ENCODE measurements at regions not wholly inside any gene's neighbourhood (a gene's known extent, or its start where the extent isn't known, plus 50 kb on each side); places are given as distances from the start of the nearest gene placed in this dataset.

GRCh38 chr13:68759617-68760016 is 1348.0 kb upstream of the ATXN8OS start:
- H3K27ac ChIP-seq (ENCODE audit: insufficient read depth, low read length) = no peak overlapping the region
- no peaks in the 10 kb centered on the region for H3K79me2 ChIP-seq (ENCODE audit: control insufficient read depth, insufficient read depth, low read length)
- no peaks in the 10 kb centered on the region for H3K36me3 ChIP-seq (ENCODE audit: control insufficient read depth, insufficient read depth, low read length)
- H3K9ac ChIP-seq (ENCODE audit: insufficient read depth, low read length) = no peak overlapping the region
- DNase-seq (ENCODE audit: low read depth in 2 of 2) = no peak
- TF ChIP-seq EZH2 (IDR thresholded peaks at IDR 0.05; ENCODE audit: low read length, missing control alignments) = no peak
- TF ChIP-seq, protein P1, sequence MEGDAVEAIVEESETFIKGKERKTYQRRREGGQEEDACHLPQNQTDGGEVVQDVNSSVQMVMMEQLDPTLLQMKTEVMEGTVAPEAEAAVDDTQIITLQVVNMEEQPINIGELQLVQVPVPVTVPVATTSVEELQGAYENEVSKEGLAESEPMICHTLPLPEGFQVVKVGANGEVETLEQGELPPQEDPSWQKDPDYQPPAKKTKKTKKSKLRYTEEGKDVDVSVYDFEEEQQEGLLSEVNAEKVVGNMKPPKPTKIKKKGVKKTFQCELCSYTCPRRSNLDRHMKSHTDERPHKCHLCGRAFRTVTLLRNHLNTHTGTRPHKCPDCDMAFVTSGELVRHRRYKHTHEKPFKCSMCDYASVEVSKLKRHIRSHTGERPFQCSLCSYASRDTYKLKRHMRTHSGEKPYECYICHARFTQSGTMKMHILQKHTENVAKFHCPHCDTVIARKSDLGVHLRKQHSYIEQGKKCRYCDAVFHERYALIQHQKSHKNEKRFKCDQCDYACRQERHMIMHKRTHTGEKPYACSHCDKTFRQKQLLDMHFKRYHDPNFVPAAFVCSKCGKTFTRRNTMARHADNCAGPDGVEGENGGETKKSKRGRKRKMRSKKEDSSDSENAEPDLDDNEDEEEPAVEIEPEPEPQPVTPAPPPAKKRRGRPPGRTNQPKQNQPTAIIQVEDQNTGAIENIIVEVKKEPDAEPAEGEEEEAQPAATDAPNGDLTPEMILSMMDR (conservative IDR thresholded peaks at IDR 0.05 in 1 of 2, IDR thresholded peaks at IDR 0.05 in 1 of 2; ENCODE audit: low read depth in 1 of 2, low read length in 2 of 2) = no peak
- H3K4me2 ChIP-seq (ENCODE audit: extremely low read depth, insufficient read depth, low read length) = no peak overlapping the region
- no peaks in the 10 kb centered on the region for H4K20me1 ChIP-seq (ENCODE audit: control insufficient read depth, extremely low read depth, insufficient read depth, low read length)
- H2AFZ ChIP-seq (ENCODE audit: low read length) = no peak overlapping the region
- H3K27me3 ChIP-seq (ENCODE audit: control insufficient read depth, insufficient read depth, low read length) = no peaks in the 10 kb centered on the region
- no peak overlapping the region for H3K4me3 ChIP-seq (replicated peaks in 1 of 4; ENCODE audit: control extremely low read depth in 1 of 4, insufficient read depth in 1 of 4, low read depth in 3 of 4, low read length in 4 of 4)
- H3K4me1 ChIP-seq (ENCODE audit: control insufficient read depth, extremely low read depth, insufficient read depth, low read length) = no peaks in the 10 kb centered on the region
- no peaks in the 10 kb centered on the region for H3K9me3 ChIP-seq (ENCODE audit: control insufficient read depth, insufficient read depth, low read depth, low read length)

GRCh38 chr13:68749796-68750195 is 1357.8 kb upstream of the ATXN8OS start:
- H3K79me2 ChIP-seq (ENCODE audit: control insufficient read depth, insufficient read depth, low read length) = no peaks in the 10 kb centered on the region
- no peaks in the 10 kb centered on the region for H3K27me3 ChIP-seq (ENCODE audit: control insufficient read depth, insufficient read depth, low read length)
- no peak overlapping the region for H3K4me2 ChIP-seq (ENCODE audit: extremely low read depth, insufficient read depth, low read length)
- no peak overlapping the region for H3K4me3 ChIP-seq (replicated peaks in 1 of 4; ENCODE audit: control extremely low read depth in 1 of 4, insufficient read depth in 1 of 4, low read depth in 3 of 4, low read length in 4 of 4)
- no peak overlapping the region for H3K27ac ChIP-seq (ENCODE audit: insufficient read depth, low read length)
- no peaks in the 10 kb centered on the region for H3K9me3 ChIP-seq (ENCODE audit: control insufficient read depth, insufficient read depth, low read depth, low read length)
- no peaks in the 10 kb centered on the region for H3K36me3 ChIP-seq (ENCODE audit: control insufficient read depth, insufficient read depth, low read length)
- peak in 1 of 2 donors; percentile 4 for DNase-seq (ENCODE audit: low read depth in 2 of 2)
- no peak overlapping the region for H3K9ac ChIP-seq (ENCODE audit: insufficient read depth, low read length)
- TF ChIP-seq EZH2 (IDR thresholded peaks at IDR 0.05; ENCODE audit: low read length, missing control alignments) = no peak
- TF ChIP-seq, protein P1 (conservative IDR thresholded peaks at IDR 0.05 in 1 of 2, IDR thresholded peaks at IDR 0.05 in 1 of 2; ENCODE audit: low read depth in 1 of 2, low read length in 2 of 2) = no peak
- no peak overlapping the region for H2AFZ ChIP-seq (ENCODE audit: low read length)
- H4K20me1 ChIP-seq (ENCODE audit: control insufficient read depth, extremely low read depth, insufficient read depth, low read length) = no peaks in the 10 kb centered on the region
- no peaks in the 10 kb centered on the region for H3K4me1 ChIP-seq (ENCODE audit: control insufficient read depth, extremely low read depth, insufficient read depth, low read length)

DNA sequence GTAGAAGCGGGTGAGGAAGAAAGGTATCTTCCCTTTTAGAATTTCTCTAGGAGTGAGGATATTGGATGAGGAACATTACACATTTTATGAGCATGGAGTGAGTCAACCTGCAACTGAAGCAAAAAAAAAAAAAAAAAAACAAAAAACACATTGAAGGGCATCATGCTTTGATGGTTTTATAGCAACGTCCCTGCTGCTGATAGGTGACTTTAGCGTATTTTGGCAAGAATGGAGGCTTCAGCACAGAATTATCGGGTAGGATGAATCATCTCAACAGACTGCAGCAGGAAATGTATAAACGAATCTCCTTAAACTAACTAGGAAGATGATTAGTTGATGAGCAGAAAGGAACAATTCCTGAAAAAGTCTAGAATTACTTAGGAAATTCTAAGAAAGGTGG is 1359.6 kb upstream of the ATXN8OS start:
- no peaks in the 10 kb centered on the region for H3K27me3 ChIP-seq (ENCODE audit: control insufficient read depth, insufficient read depth, low read length)
- H3K27ac ChIP-seq (ENCODE audit: insufficient read depth, low read length) = no peak overlapping the region
- no peaks in the 10 kb centered on the region for H4K20me1 ChIP-seq (ENCODE audit: control insufficient read depth, extremely low read depth, insufficient read depth, low read length)
- TF ChIP-seq, protein P1 (conservative IDR thresholded peaks at IDR 0.05 in 1 of 2, IDR thresholded peaks at IDR 0.05 in 1 of 2; ENCODE audit: low read depth in 1 of 2, low read length in 2 of 2) = no peak
- TF ChIP-seq EZH2 (IDR thresholded peaks at IDR 0.05; ENCODE audit: low read length, missing control alignments) = no peak
- no peak overlapping the region for H3K4me2 ChIP-seq (ENCODE audit: extremely low read depth, insufficient read depth, low read length)
- no peak overlapping the region for H2AFZ ChIP-seq (ENCODE audit: low read length)
- no peaks in the 10 kb centered on the region for H3K4me1 ChIP-seq (ENCODE audit: control insufficient read depth, extremely low read depth, insufficient read depth, low read length)
- DNase-seq (ENCODE audit: low read depth in 2 of 2) = peak in 1 of 2 donors; percentile 65
- H3K9me3 ChIP-seq (ENCODE audit: control insufficient read depth, insufficient read depth, low read depth, low read length) = no peaks in the 10 kb centered on the region
- H3K4me3 ChIP-seq (replicated peaks in 1 of 4; ENCODE audit: control extremely low read depth in 1 of 4, insufficient read depth in 1 of 4, low read depth in 3 of 4, low read length in 4 of 4) = no peak overlapping the region
- H3K36me3 ChIP-seq (ENCODE audit: control insufficient read depth, insufficient read depth, low read length) = no peaks in the 10 kb centered on the region
- H3K9ac ChIP-seq (ENCODE audit: insufficient read depth, low read length) = no peak overlapping the region
- no peaks in the 10 kb centered on the region for H3K79me2 ChIP-seq (ENCODE audit: control insufficient read depth, insufficient read depth, low read length)

Measured in fibroblast of lung (primary cell).